ENCODE measurements at regions not wholly inside any gene's neighbourhood (a gene's known extent, or its start where the extent isn't known, plus 50 kb on each side); places are given as distances from the start of the nearest gene placed in this dataset.

DNA sequence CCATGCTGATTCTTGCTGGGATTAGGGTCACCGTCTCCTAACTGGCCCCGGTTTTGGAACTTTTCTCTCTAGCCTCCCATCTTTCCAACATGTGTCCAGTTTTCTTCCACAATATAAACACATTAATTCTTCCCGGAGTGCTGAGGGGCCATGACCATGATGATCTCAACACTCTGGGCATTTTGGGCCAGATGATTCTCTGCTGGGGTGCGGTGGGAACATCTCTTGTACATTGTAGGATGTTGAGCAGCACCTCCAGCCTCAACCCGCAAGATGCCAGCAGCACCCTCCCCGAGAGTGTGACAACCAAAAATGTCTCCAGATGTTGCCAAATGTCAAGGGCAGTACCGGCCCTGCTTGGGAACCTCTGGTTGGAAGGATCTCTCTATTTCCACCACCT lies 164.8 kb downstream of the TFAP2C start:
- no peak for TF ChIP-seq POLR2A (IDR thresholded peaks at IDR 0.05)
- no peak for TF ChIP-seq CTCF (IDR thresholded peaks at IDR 0.05)

All from suprapubic skin (tissue), 3 donors.